K562 (cell line): ENCODE measurements at regions not wholly inside any gene's neighbourhood (a gene's known extent, or its start where the extent isn't known, plus 50 kb on each side); places are given as distances from the start of the nearest gene placed in this dataset.

Experiments used
- ATAC-seq: fragments of 200-7000 bp; cut with Tn5 transposase; 3 replicates; pipeline ENCODE4 v1.9.1; 2020; ENCODE audit warnings: moderate library complexity
- BruUV-seq: library from RNA; stranded (reverse); fragments of 400-500 nt; replicated peaks from 2 replicates; lab custom pipeline; 2021; lab: Mats Ljungman, UMichigan
- CTCF ChIA-PET: fragments of 300-600 bp; formaldehyde crosslinking; extraction: SDS; loops from one replicate; lab custom pipeline; 2021; ENCODE audit warnings: low intra/inter-chr PET ratio; lab: Yijun Ruan, JAX
- POLR2A ChIA-PET: fragments of 300-600, 350-650 bp; sonication (Branson Sonifier 250); formaldehyde crosslinking; extraction: SDS; loops from one replicate; lab custom pipeline; 2021; ENCODE audit warnings: antibody characterized with exemption, inconsistent platforms; lab: Yijun Ruan, JAX
- DNase-seq, 4 experiments: peaks; one replicate each; pipeline versions ENCODE4 v3.0.0 to v3.0.0-alpha.2; 2011 to 2018; ENCODE audit warnings: low spot score in 3 of 4, mixed read lengths in 3 of 4; ENCODE audit errors: extremely low read depth in 1 of 4
- FAIRE-seq: peaks from 2 replicates; lab custom pipeline; 2011; peaks lifted over from hg19 to GRCh38; lab: Jason Lieb, UNC
- H2AFZ ChIP-seq: 2 replicates; pipeline ENCODE4 v1.6.0; 2011; ENCODE audit warnings: low read depth, low read length, control low read depth, inconsistent platforms
- H3K27ac ChIP-seq: fragments of 200-600 bp; 3 replicates; pipeline ENCODE4 v1.8.0; 2011; ENCODE audit warnings: low read depth, mild to moderate bottlenecking, control low read depth, inconsistent platforms, low read length, moderate library complexity, mixed read lengths; ENCODE audit errors: extremely low read depth
- H3K27me3 ChIP-seq, 2 experiments: fragments of 300-600 bp in 1 of 2; 2 replicates in 1 of 2; 3 replicates in 1 of 2; pipeline versions ENCODE4 v1.6.0 to v1.8.0; 2011; ENCODE audit warnings: inconsistent platforms in 2 of 2, low read length in 2 of 2, mild to moderate bottlenecking in 1 of 2, mixed read lengths in 1 of 2, moderate library complexity in 1 of 2; ENCODE audit not compliant: control insufficient read depth in 2 of 2, insufficient read depth in 2 of 2
- H3K36me3 ChIP-seq: fragments of 300-600 bp; 3 replicates; pipeline ENCODE4 v1.8.0; 2011; ENCODE audit warnings: mild to moderate bottlenecking, low read length, inconsistent platforms; ENCODE audit not compliant: control insufficient read depth, insufficient read depth
- H3K4me1 ChIP-seq, 2 experiments: fragments of 200-600 bp in 1 of 2; replicated peaks in 1 of 2; 2 replicates in 1 of 2; 3 replicates in 1 of 2; pipeline versions ENCODE4 v1.5.1 to v1.8.0; 2011; ENCODE audit warnings: inconsistent platforms in 2 of 2, low read length in 2 of 2, mild to moderate bottlenecking in 1 of 2, mixed read lengths in 1 of 2, moderate library complexity in 1 of 2; ENCODE audit not compliant: control insufficient read depth in 2 of 2, insufficient read depth in 2 of 2
- H3K4me2 ChIP-seq: 2 replicates; pipeline ENCODE4 v1.6.1; 2011; ENCODE audit warnings: low read length, control low read depth, inconsistent platforms, mixed read lengths; ENCODE audit not compliant: insufficient read depth
- H3K4me3 ChIP-seq: fragments of 200-600 bp; sonication (generic), shearing (Covaris generic); 2 replicates; pipeline ENCODE4 v1.5.1; 2016; ENCODE audit warnings: control low read depth, inconsistent platforms
- H3K79me2 ChIP-seq: fragments of 200-600 bp; 3 replicates; pipeline ENCODE4 v1.8.0; 2011; ENCODE audit warnings: low read length, inconsistent platforms; ENCODE audit not compliant: control insufficient read depth, insufficient read depth
- H3K9ac ChIP-seq, 2 experiments: 2 replicates each; pipeline versions ENCODE4 v1.6.0 to v1.6.1; 2011; ENCODE audit warnings: low read depth in 2 of 2, low read length in 2 of 2, control low read depth in 1 of 2, inconsistent platforms in 1 of 2, mild to moderate bottlenecking in 1 of 2, mixed read lengths in 1 of 2; ENCODE audit not compliant: insufficient read depth in 1 of 2
- H3K9me1 ChIP-seq: one replicate; pipeline ENCODE4 v1.6.0; 2011; ENCODE audit warnings: inconsistent platforms, mild to moderate bottlenecking, low read length, moderate library complexity; ENCODE audit not compliant: control insufficient read depth, insufficient read depth
- H3K9me3 ChIP-seq: replicated peaks from 2 replicates; pipeline ENCODE4 v1.5.1; 2011; ENCODE audit warnings: low read depth, low read length, inconsistent platforms; ENCODE audit not compliant: control insufficient read depth, insufficient read depth
- H4K20me1 ChIP-seq: replicated peaks from 2 replicates; pipeline ENCODE4 v1.6.1; 2011; ENCODE audit warnings: low read length, inconsistent platforms, mixed read lengths; ENCODE audit not compliant: control insufficient read depth, insufficient read depth
- BMI1 ChIP-seq: fragments of 150-350 bp; IDR thresholded peaks from 2 replicates; pipeline ENCODE4 v1.6.1; 2014; ENCODE audit warnings: low read length
- CC2D1A ChIP-seq: fragments of 450-650 bp; IDR thresholded peaks from 2 replicates; pipeline ENCODE4 v1.6.1; 2017; ENCODE audit warnings: mild to moderate bottlenecking
- CHD4 ChIP-seq: fragments of 200-600 bp; sonication (generic); IDR thresholded peaks from 3 replicates; pipeline ENCODE4 v1.6.1; 2012; ENCODE audit warnings: low read depth, mild to moderate bottlenecking, mixed read lengths, low read length, inconsistent platforms; ENCODE audit not compliant: insufficient read depth, insufficient replicate concordance, poor library complexity, severe bottlenecking
- CREB1 ChIP-seq, 2 experiments: sonication (generic) in 1 of 2; formaldehyde crosslinking in 1 of 2; IDR thresholded peaks; 2 replicates each; pipeline versions ENCODE4 v1.6.1 to v1.8.0; 2012 to 2022; ENCODE audit warnings: inconsistent platforms in 1 of 2, mild to moderate bottlenecking in 1 of 2, missing genetic modification reagents in 1 of 2, moderate library complexity in 1 of 2
- CREB3L1 ChIP-seq: fragments of 450-650 bp; IDR thresholded peaks from 2 replicates; pipeline ENCODE4 v1.6.1; 2014; ENCODE audit warnings: low read depth, mild to moderate bottlenecking, moderate library complexity, borderline replicate concordance
- ESRRA ChIP-seq: fragments of 450-650 bp; IDR thresholded peaks from 2 replicates; pipeline ENCODE4 v1.6.1; 2014; ENCODE audit warnings: low read depth, mild to moderate bottlenecking, moderate library complexity, borderline replicate concordance
- ESRRB ChIP-seq: fragments of 250-450 bp; sonication (Bioruptor Pico); IDR thresholded peaks from 2 replicates; pipeline ENCODE4 v1.5.0; 2020; ENCODE audit warnings: mild to moderate bottlenecking, moderate library complexity, borderline replicate concordance
- SIX5 ChIP-seq, 2 experiments: IDR thresholded peaks; 2 replicates each; pipeline ENCODE4 v1.6.1; 2011; ENCODE audit warnings: low read length in 2 of 2, borderline replicate concordance in 1 of 2, low read depth in 1 of 2, mild to moderate bottlenecking in 1 of 2, moderate library complexity in 1 of 2; ENCODE audit not compliant: insufficient read depth in 1 of 2
- TRIM25 ChIP-seq: fragments of 450-650 bp; IDR thresholded peaks from 2 replicates; pipeline ENCODE4 v1.7.0; 2016; ENCODE audit warnings: borderline replicate concordance
- ZBTB17 ChIP-seq: fragments of 450-650 bp; formaldehyde crosslinking; IDR thresholded peaks from 2 replicates; pipeline ENCODE4 v1.4.0; 2020; ENCODE audit warnings: mild to moderate bottlenecking
- ZNF175 ChIP-seq: fragments of 200-800 bp; sonication (Bioruptor generic); IDR thresholded peaks from 2 replicates; pipeline ENCODE4 v1.6.1; 2016; ENCODE audit warnings: low read depth, mild to moderate bottlenecking, missing genetic modification characterization, missing compliant biosample characterization
- WGBS: fragments of 100-300 bp; shearing (Covaris generic); methylation state at CpG from one replicate; pipeline ENCODE4 v1.1.6; 2016; ENCODE audit warnings: low coverage, mixed read lengths; ENCODE audit not compliant: insufficient coverage; ENCODE audit errors: missing lambda C conversion rate; 5-methylcytosine and 5-hydroxymethylcytosine counted together
- in situ Hi-C: fragments of 300-500 bp; cut with MboI; formaldehyde crosslinking; loops from 4 replicates; pipeline ENCODE4 v1.15.0; 2018; ENCODE audit warnings: inconsistent platforms, mixed read lengths
- intact Hi-C: fragments of 100-400 bp; cut with micrococcal nuclease; formaldehyde crosslinking; loops from 2 replicates; pipeline ENCODE4 v1.14.2; 2022

GRCh38 chr7:19574131-19574530, 134.7 kb downstream of the POLR1F start:
- intact Hi-C loops = no loop called here
- no TSS peak for BruUV-seq
- FAIRE-seq (no peak), ATAC-seq (no peak)
- Histone ChIP-seq H3K4me2 (no peak overlapping the region), H3K4me3 (no peak overlapping the region)
- TF ChIP-seq ZBTB17 (no peak), BMI1 (no peak), ESRRA (no peak), CREB1 (IDR thresholded peaks at IDR 0.05) (no peak), CREB1 (CRISPR knock-in tag; IDR thresholded peaks at IDR 0.05) (no peak), ZNF175 (CRISPR knock-in tag) (no peak), SIX5 (IDR thresholded peaks at IDR 0.05; ENCODE audit: borderline replicate concordance in 1 of 2, insufficient read depth in 1 of 2, low read depth in 1 of 2, low read length in 2 of 2) (no peak), CHD4 (no peak), ESRRB (CRISPR knock-in tag) (no peak), CREB3L1 (no peak), TRIM25 (no peak), CC2D1A (no peak)
- TF ChIP-seq, all 486 proteins: peak for 0
- Histone ChIP-seq H3K79me2 (no peaks in the 10 kb centered on the region), H3K9me1 (no peaks in the 10 kb centered on the region), H4K20me1 (no peaks in the 10 kb centered on the region), H3K36me3 (no peaks in the 10 kb centered on the region), H3K27ac (no peak overlapping the region), H2AFZ (no peak overlapping the region), H3K4me1 (no peaks in the 10 kb centered on the region), H3K9ac (no peak overlapping the region), H3K27me3 (no peaks in the 10 kb centered on the region), H3K9me3 (no peaks in the 10 kb centered on the region)
- POLR2A ChIA-PET = no interaction called here
- in situ Hi-C loops = no loop called here
- no peak for DNase-seq
- WGBS = 8% methylated on average over 5 of the region's 5 CpGs
- CTCF ChIA-PET = no interaction called here
